ENCODE measurements at regions not wholly inside any gene's neighbourhood (a gene's known extent, or its start where the extent isn't known, plus 50 kb on each side); places are given as distances from the start of the nearest gene placed in this dataset.
"Not testable (repeated sequence)": the region's sequence is repeated elsewhere in the genome, so short reads cannot be mapped to it uniquely, and the experiment has no call there.

DNA sequence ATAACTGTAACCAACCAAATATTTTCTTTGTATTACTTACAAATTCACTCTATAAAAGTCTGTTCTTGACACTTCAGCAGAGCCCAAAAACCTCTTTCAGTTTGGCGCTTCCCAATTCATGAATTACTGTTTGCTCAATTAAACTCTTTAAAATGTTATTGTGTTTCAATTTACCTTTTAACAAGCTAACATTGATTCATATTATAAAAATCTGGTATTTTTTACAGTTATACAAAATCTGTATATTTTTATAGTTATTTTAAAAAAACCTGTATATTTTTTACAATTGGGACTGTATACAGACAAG, 75.3 kb upstream of the E2F3 start:
- no peaks in the 10 kb centered on the region for H3K36me3 Mint-ChIP-seq
- no peak overlapping the region for H3K4me3 Mint-ChIP-seq
- no peaks in the 10 kb centered on the region for H3K9me3 Mint-ChIP-seq
- no peaks in the 10 kb centered on the region for H3K4me1 Mint-ChIP-seq
- H3K27ac Mint-ChIP-seq: no peak overlapping the region
- H3K27me3 Mint-ChIP-seq: no peaks in the 10 kb centered on the region
- no peak for DNase-seq

DNA sequence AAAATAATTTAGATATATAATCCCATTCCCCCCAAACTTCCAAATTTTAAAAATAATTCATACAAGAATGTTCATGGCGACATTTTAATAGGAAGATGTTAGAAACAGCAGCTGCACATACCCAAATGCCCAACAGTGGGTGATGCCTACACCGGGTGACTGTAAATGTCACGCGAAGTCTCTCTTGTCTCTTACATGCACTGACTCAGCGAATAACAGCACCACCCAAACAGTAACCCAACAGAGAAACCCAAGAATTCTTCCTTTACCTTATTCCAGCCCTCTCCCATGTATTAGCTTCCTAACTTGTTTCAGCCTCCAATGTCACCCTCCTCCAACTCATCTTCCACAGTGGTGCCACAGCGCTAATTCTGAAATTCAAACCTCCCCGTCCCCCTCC, 74.5 kb upstream of the E2F3 start:
- H3K4me3 Mint-ChIP-seq: no peak overlapping the region
- H3K27ac Mint-ChIP-seq: no peak overlapping the region
- no peaks in the 10 kb centered on the region for H3K9me3 Mint-ChIP-seq
- no peaks in the 10 kb centered on the region for H3K36me3 Mint-ChIP-seq
- no peak for DNase-seq
- no peaks in the 10 kb centered on the region for H3K27me3 Mint-ChIP-seq
- H3K4me1 Mint-ChIP-seq: no peaks in the 10 kb centered on the region

DNA sequence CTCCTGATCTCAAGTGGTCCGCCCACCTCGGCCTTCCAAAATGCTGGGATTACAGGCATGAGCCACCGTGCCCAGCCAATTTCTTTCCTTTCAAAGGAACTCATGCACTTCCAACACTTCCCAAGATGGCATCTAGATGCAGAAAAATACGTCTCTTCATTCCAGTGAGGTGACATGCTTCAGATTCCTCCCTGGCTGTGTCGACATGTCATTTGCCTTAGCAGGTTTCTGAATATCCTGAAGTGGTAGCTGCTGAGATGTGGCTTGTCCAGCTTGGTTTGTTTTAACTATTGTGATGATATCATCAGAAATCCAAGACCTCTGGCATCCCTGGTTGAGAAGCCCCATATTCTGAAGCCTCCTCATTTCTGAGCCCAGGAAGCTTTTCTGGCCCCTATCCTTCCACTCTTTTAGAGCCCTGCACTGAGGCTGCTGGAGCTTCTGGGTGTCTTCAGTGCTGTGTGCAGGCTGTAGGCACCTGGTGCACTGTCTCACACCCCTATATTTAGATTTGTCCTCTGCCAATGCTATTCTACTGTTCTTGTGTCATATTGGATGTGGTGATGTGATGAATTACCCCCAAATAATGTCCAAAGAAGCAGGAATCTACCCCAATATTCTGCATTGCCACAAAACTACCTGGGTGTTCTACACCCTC, 73.3 kb upstream of the E2F3 start:
- H3K9me3 Mint-ChIP-seq: no peaks in the 10 kb centered on the region
- no peaks in the 10 kb centered on the region for H3K27me3 Mint-ChIP-seq
- H3K4me1 Mint-ChIP-seq: no peaks in the 10 kb centered on the region
- no peak for DNase-seq
- no peak overlapping the region for H3K4me3 Mint-ChIP-seq
- H3K36me3 Mint-ChIP-seq: no peaks in the 10 kb centered on the region
- H3K27ac Mint-ChIP-seq: no peak overlapping the region

GRCh38 chr6:20328924-20329300, 72.8 kb upstream of the E2F3 start:
- no peak overlapping the region for H3K4me3 Mint-ChIP-seq
- H3K9me3 Mint-ChIP-seq: no peaks in the 10 kb centered on the region
- H3K27ac Mint-ChIP-seq: no peak overlapping the region
- no peak for DNase-seq
- no peaks in the 10 kb centered on the region for H3K27me3 Mint-ChIP-seq
- H3K4me1 Mint-ChIP-seq: no peaks in the 10 kb centered on the region
- H3K36me3 Mint-ChIP-seq: no peaks in the 10 kb centered on the region

DNA sequence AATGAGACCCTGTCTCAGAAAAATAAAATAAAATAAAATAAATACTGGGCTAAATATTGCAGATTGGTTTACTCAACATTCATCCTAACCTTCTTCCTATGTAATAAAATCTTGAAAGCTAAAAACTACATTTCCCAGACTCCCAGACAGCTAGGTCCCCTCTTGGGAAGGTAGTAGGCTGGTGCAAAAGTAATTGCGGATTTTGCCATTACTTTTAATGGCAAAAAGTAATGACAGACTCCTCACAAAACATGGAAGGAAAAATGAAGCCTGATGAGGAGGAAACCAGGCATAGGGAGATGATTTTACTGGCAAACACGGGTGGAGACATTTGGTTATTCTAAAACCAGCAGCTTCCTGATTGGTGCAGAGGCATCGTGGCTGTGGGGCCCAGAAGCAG, 70.6 kb upstream of the E2F3 start:
- H3K9me3 Mint-ChIP-seq: no peaks in the 10 kb centered on the region
- DNase-seq: no peak
- H3K27me3 Mint-ChIP-seq: no peaks in the 10 kb centered on the region
- no peaks in the 10 kb centered on the region for H3K36me3 Mint-ChIP-seq
- H3K4me1 Mint-ChIP-seq: peaks cover 10% of the 10 kb centered on the region
- no peak overlapping the region for H3K4me3 Mint-ChIP-seq
- no peak overlapping the region for H3K27ac Mint-ChIP-seq

- Mint-ChIP-seq H3K4me1 (peaks cover 16% of the 10 kb centered on the region), H3K9me3 (no peaks in the 10 kb centered on the region), H3K36me3 (no peaks in the 10 kb centered on the region), H3K4me3 (no peak overlapping the region), H3K27ac (no peak overlapping the region), H3K27me3 (no peaks in the 10 kb centered on the region)
- no peak for DNase-seq
These were observed 70.1 kb upstream of the E2F3 start for GRCh38 chr6:20331625-20332024.

DNA sequence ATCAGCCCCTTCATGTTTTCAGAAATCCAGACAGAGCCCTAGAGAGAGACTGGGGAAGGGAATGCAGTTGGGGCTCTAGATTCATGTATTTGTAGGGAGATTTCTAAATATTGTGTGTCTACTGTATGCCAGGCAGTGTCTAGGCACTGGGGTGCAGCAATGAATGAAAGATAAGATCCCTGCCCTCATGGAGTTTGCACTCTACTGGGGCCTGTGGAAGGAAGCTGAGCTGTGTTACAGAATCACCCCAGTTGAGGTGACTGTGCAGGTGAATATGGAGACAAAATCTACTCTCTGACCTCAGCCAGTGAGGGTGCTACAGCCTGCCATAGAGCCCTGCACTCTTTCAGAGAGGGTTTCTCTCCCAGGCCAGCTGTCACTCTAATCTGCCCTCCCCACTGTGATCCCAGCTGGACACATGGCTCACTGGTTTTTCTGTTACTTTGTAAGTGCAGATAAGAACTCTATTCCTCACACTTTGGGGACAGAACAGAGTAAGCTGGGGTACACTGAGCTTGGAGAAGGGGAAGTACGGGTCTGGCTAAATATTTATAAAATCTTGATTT, 69.2 kb upstream of the E2F3 start:
- Mint-ChIP-seq H3K27me3 (no peaks in the 10 kb centered on the region), H3K4me1 (peaks cover 20% of the 10 kb centered on the region), H3K36me3 (no peaks in the 10 kb centered on the region), H3K27ac (no peak overlapping the region), H3K4me3 (no peak overlapping the region), H3K9me3 (no peaks in the 10 kb centered on the region)
- DNase-seq: no peak

DNA sequence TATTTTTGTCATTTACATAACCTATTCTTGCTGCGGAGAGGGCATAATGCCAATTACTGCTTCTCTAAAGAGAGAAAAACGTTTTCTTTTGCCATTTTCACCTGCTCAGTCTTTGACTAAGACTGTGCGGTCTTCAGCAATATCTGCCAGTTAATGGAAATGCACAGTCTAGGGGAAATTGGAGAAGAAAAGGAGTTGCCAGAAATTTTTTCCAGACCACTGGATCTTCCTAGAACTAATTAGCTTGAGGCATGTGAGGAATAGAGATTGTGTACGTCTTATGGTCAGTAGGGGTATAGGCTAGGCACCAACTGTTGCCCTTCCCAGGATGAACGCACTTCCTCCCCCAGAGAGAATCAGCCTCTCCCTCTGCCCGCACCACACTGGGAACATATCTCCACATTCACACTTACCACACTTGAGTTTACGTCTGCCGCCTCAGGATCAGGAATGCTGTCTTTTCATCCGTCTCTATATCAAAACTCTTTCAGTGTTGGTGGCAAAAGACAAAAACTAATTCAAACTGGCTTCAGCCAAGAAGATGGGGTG, 67.9 kb upstream of the E2F3 start:
- no peaks in the 10 kb centered on the region for H3K9me3 Mint-ChIP-seq
- no peaks in the 10 kb centered on the region for H3K27me3 Mint-ChIP-seq
- no peak overlapping the region for H3K4me3 Mint-ChIP-seq
- H3K4me1 Mint-ChIP-seq: peaks cover 20% of the 10 kb centered on the region
- no peaks in the 10 kb centered on the region for H3K36me3 Mint-ChIP-seq
- no peak overlapping the region for H3K27ac Mint-ChIP-seq
- DNase-seq: no peak

DNA sequence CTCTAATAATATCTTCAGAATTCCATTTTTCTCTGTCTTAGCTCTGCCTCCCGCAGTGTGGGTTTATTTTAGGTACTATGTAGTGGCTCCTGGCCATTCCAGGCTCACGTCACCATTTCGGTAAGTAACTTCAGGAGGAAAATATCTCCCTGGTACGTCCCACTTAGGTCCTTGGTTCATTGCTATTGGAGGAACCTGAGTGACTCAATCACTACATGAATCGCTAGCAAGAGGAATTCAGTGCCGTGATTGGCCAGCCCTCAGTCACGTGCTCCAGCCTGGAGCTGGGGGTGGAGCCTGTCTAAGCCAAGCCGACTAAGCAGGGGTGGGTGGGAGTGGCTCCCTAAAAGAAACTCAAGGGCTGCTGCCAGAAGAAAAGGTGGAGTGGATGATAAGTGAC, 67.3 kb upstream of the E2F3 start:
- Mint-ChIP-seq H3K4me1 (peaks cover 20% of the 10 kb centered on the region), H3K9me3 (no peaks in the 10 kb centered on the region), H3K27ac (no peak overlapping the region), H3K36me3 (no peaks in the 10 kb centered on the region), H3K27me3 (no peaks in the 10 kb centered on the region), H3K4me3 (no peak overlapping the region)
- no peak for DNase-seq

- DNase-seq: no peak
- Mint-ChIP-seq H3K27ac (peak overlapping the region; percentile 17), H3K27me3 (no peaks in the 10 kb centered on the region), H3K4me1 (peaks cover 20% of the 10 kb centered on the region), H3K9me3 (no peaks in the 10 kb centered on the region), H3K4me3 (no peak overlapping the region), H3K36me3 (no peaks in the 10 kb centered on the region)
These were observed 66.7 kb upstream of the E2F3 start for GRCh38 chr6:20334962-20335361.

GRCh38 chr6:20335872-20336271, 65.8 kb upstream of the E2F3 start:
- DNase-seq: no peak
- H3K36me3 Mint-ChIP-seq: no peaks in the 10 kb centered on the region
- H3K27me3 Mint-ChIP-seq: no peaks in the 10 kb centered on the region
- peak overlapping the region; percentile 44 for H3K4me3 Mint-ChIP-seq
- H3K4me1 Mint-ChIP-seq: peaks cover 20% of the 10 kb centered on the region
- H3K27ac Mint-ChIP-seq: peak overlapping the region; percentile 21
- H3K9me3 Mint-ChIP-seq: no peaks in the 10 kb centered on the region

DNA sequence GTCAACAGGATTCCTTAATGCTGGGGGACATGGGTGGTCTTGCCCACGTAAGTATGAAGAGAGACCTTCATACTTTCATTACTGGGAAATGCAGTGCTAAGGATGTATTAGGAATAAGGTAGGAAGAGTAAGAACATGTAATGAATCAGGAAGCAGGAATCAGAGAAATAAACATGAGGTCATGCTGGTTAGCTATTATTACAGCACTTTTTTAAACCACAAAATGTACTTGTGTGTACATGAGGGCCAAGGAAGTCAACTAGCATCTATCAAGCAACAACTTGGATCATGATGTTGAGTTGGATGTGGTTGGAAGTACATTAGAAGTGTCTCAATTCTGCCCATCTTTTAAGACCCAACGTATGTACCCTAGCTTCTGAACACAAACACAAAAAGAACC, 63.5 kb upstream of the E2F3 start:
- Mint-ChIP-seq H3K4me3 (no peak overlapping the region), H3K4me1 (peaks cover 20% of the 10 kb centered on the region), H3K27ac (no peak overlapping the region), H3K36me3 (no peaks in the 10 kb centered on the region), H3K9me3 (no peaks in the 10 kb centered on the region), H3K27me3 (no peaks in the 10 kb centered on the region)
- no peak for DNase-seq

DNA sequence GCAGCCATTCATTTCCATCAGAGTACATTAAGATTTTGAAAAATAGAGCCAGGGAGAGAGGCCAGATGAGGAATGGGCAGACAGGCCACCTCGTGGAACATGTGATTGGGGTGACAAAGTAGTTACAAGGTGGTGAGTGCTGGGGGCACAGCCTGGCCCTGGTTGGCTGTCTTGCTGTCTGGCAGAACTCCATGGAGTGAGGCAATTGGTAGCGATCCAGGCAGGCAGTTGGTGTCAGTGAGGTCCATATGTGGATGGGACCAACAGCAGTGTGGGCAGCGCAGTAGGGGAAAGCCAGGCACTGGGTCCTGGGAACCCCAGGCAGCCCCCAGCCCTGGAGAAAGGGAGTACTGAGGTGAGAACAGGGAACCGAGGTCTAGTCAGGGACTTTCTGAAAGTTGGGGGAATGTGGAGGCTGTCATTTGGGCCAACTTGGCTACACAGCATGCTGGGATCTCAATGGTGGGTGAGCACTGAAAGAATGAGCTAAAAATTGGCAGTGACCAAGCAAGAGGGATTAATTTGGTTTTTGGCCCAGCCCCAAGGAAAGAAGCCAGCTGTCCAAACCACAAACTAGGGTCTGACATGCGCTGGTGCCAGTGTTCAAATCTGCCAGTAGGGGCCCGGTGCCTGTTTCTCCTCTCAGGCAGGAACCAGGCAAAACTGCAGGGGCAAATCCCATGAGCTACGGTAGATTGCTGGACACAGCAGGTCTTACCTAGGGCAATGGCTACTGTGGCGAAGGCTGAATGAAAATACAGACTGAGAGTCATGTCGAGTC, 61.4 kb upstream of the E2F3 start:
- Mint-ChIP-seq H3K27me3 (no peaks in the 10 kb centered on the region), H3K27ac (no peak overlapping the region), H3K4me3 (no peak overlapping the region), H3K9me3 (no peaks in the 10 kb centered on the region), H3K4me1 (peaks cover 16% of the 10 kb centered on the region), H3K36me3 (no peaks in the 10 kb centered on the region)
- DNase-seq: no peak

- H3K9me3 Mint-ChIP-seq: no peaks in the 10 kb centered on the region
- H3K27ac Mint-ChIP-seq: no peak overlapping the region
These were observed 60.6 kb upstream of the E2F3 start for GRCh38 chr6:20341096-20341495.

GRCh38 chr6:20341564-20341963, 60.1 kb upstream of the E2F3 start:
- Mint-ChIP-seq H3K4me1 (peaks cover 5% of the 10 kb centered on the region), H3K27me3 (no peaks in the 10 kb centered on the region), H3K9me3 (no peaks in the 10 kb centered on the region), H3K27ac (no peak overlapping the region), H3K4me3 (no peak overlapping the region), H3K36me3 (no peaks in the 10 kb centered on the region)
- DNase-seq: no peak

More at GRCh38 chr6:20341096-20341495, 60.6 kb upstream of the E2F3 start:
- Mint-ChIP-seq H3K4me3 (no peak overlapping the region), H3K4me1 (peaks cover 9% of the 10 kb centered on the region), H3K27me3 (no peaks in the 10 kb centered on the region), H3K36me3 (no peaks in the 10 kb centered on the region)
- no peak for DNase-seq

GRCh38 chr6:20346948-20347347, 54.7 kb upstream of the E2F3 start:
- not testable (repeated sequence) for H3K36me3 Mint-ChIP-seq, H3K9me3 Mint-ChIP-seq, H3K4me1 Mint-ChIP-seq, H3K27me3 Mint-ChIP-seq, H3K4me3 Mint-ChIP-seq, H3K27ac Mint-ChIP-seq, DNase-seq

Data from activated naive CD8-positive, alpha-beta T cell treated with anti-CD3 and anti-CD28 coated beads for 36 hours (primary cell).